ENCODE measurements at regions not wholly inside any gene's neighbourhood (a gene's known extent, or its start where the extent isn't known, plus 50 kb on each side); places are given as distances from the start of the nearest gene placed in this dataset.
"Not testable (repeated sequence)": the region's sequence is repeated elsewhere in the genome, so short reads cannot be mapped to it uniquely, and the experiment has no call there.

GRCh38 chr3:176827244-176827643 lies 370.0 kb downstream of the TBL1XR1 start:
- DNase-seq (ENCODE audit: missing footprints); ATAC-seq; intact Hi-C loops (cut with DNase I): not testable (repeated sequence)

DNA sequence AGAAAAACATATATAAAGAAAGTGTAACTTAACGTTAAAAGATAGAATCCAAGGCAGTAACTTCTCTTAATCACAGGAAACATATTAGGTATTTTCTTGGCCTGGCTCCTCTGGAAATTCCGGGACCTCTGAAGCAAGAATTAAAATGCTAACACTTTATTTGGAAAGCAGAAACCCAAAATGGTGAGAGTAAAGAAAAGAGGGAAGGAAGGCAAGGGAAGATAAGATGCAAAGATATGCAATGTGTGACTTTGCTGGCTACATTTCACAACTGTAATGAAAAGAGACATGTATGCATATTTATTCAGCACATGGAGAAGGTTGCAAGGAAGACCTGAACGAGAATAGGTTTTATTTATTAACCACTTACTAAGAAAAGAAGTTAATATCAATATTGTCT lies 372.5 kb downstream of the TBL1XR1 start:
- intact Hi-C loops (cut with DNase I) = no loop called here
- DNase-seq (ENCODE audit: missing footprints) (no peak), ATAC-seq (no peak)

GRCh38 chr3:176820764-176821163 lies 376.5 kb downstream of the TBL1XR1 start:
- DNase-seq (ENCODE audit: missing footprints) (no peak), ATAC-seq (no peak)
- intact Hi-C loops (cut with DNase I) = no loop called here

- ATAC-seq = no peak
- DNase-seq (ENCODE audit: missing footprints) = no peak
- intact Hi-C loops (cut with DNase I) = loop anchor here (10.0 kb wide), 1 partner anchor 302 kb away; no protein-coding TSS in a partner anchor
These were observed 380.3 kb downstream of the TBL1XR1 start for GRCh38 chr3:176816937-176817336.

- DNase-seq (ENCODE audit: missing footprints) (peak; percentile 68), ATAC-seq (peak; percentile 88)
- intact Hi-C loops (cut with DNase I) = loop anchor here (10.0 kb wide), 1 partner anchor 299 kb away; no protein-coding TSS in a partner anchor
These were observed 383.0 kb downstream of the TBL1XR1 start for GRCh38 chr3:176814285-176814684.

GRCh38 chr3:176807938-176808337 lies 389.3 kb downstream of the TBL1XR1 start:
- no peak for DNase-seq (ENCODE audit: missing footprints)
- intact Hi-C loops (cut with DNase I) = no loop called here
- ATAC-seq = no peak

DNA sequence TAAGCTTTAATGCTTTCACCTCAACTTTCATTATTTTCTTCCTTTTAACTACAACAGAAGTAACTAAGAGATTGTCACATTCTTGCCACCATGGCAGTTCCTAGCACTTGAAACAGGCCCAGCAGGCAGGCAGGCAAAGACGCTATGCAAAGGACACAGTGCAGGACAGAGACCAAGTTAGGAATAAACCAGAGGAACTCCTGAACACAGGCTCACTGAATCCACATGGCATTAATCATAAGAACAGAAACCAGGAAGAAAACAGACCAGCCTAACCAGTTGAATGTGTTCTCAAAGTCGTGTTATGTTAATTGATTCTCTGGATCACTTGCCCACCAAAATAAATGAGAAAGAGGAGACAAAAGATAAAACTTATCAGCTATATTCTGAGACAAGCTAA lies 397.6 kb downstream of the TBL1XR1 start:
- ATAC-seq = no peak
- intact Hi-C loops (cut with DNase I) = no loop called here
- DNase-seq (ENCODE audit: missing footprints) = no peak

DNA sequence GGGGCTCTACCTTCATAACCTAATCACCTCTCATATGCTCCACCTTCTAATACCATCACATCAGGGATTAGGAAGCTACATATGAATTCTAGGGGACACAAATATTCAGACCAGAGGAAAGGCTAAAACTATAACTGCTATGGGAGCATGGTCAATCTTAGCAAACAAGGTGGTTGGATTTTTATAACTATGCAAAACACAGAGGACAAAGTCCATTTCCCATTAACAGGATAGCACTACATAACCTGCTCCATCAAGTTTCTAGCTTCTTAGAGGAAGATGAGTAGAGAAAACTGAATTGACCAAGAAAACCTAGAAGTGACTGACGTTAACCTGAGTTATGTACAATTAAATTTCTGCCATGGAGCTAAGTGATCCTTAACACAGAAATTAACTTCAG lies 398.6 kb downstream of the TBL1XR1 start:
- no peak for DNase-seq (ENCODE audit: missing footprints)
- intact Hi-C loops (cut with DNase I) = no loop called here
- no peak for ATAC-seq

- intact Hi-C loops (cut with DNase I) = no loop called here
- no peak for DNase-seq (ENCODE audit: missing footprints)
These were observed 400.9 kb downstream of the TBL1XR1 start for GRCh38 chr3:176796371-176796770.

GRCh38 chr3:176795891-176796290 lies 401.4 kb downstream of the TBL1XR1 start:
- no peak for ATAC-seq
- intact Hi-C loops (cut with DNase I) = no loop called here

More at GRCh38 chr3:176796371-176796770, 400.9 kb downstream of the TBL1XR1 start:
- ATAC-seq = no peak

GRCh38 chr3:176794406-176794805 lies 402.9 kb downstream of the TBL1XR1 start:
- no peak for DNase-seq (ENCODE audit: missing footprints)

More at GRCh38 chr3:176795891-176796290, 401.4 kb downstream of the TBL1XR1 start:
- DNase-seq (ENCODE audit: missing footprints) = no peak

GRCh38 chr3:176789947-176790346 lies 407.3 kb downstream of the TBL1XR1 start:
- ATAC-seq = no peak
- no peak for DNase-seq (ENCODE audit: missing footprints)
- intact Hi-C loops (cut with DNase I) = no loop called here

More at GRCh38 chr3:176794406-176794805, 402.9 kb downstream of the TBL1XR1 start:
- ATAC-seq = no peak
- intact Hi-C loops (cut with DNase I) = no loop called here

GRCh38 chr3:176789281-176789705 lies 408.0 kb downstream of the TBL1XR1 start:
- ATAC-seq (no peak), DNase-seq (ENCODE audit: missing footprints) (no peak)
- intact Hi-C loops (cut with DNase I) = no loop called here

GRCh38 chr3:176787506-176787905 lies 409.8 kb downstream of the TBL1XR1 start:
- ATAC-seq (no peak), DNase-seq (ENCODE audit: missing footprints) (no peak)
- intact Hi-C loops (cut with DNase I) = no loop called here

GRCh38 chr3:176785171-176785570 lies 412.1 kb downstream of the TBL1XR1 start:
- intact Hi-C loops (cut with DNase I) = no loop called here
- DNase-seq (ENCODE audit: missing footprints) (no peak), ATAC-seq (no peak)

- no peak for DNase-seq (ENCODE audit: missing footprints)
- no peak for ATAC-seq
- intact Hi-C loops (cut with DNase I) = no loop called here
These were observed 416.5 kb downstream of the TBL1XR1 start for GRCh38 chr3:176780766-176781165.

- no peak for DNase-seq (ENCODE audit: missing footprints)
- no peak for ATAC-seq
- intact Hi-C loops (cut with DNase I) = no loop called here
These were observed 420.6 kb downstream of the TBL1XR1 start for GRCh38 chr3:176776622-176777175.

DNA sequence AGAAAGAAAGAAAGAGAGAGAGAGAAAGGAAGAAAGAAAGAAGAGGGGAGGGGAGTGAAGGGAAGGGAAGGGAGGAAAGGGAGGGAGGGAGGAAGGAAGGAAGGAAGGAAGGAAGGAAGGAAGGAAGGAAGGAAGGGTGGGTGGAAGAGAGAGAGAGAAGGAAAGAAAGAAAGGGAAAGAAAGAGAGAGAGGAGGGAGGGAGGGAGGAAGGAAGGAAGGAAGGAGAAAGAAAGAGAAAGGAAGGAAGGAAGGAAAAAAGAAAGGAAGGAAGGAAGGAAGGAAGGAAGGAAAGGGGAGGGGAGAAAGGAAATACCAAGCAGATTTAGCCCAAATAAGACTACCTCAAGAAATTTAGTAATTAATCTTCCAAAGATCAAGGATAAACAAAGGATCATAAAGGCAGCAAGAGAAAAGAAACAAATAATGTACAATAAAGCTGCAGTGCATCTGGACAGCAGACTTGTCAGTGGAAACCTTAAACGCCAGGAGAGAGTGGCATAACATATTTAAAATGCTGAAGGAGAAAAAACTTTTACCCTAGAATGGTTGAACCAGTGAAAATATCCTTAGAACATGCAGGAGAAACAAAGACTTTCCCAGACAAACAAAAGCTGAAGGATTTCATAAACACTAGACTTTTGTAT lies 427.6 kb downstream of the TBL1XR1 start:
- no peak for ATAC-seq
- intact Hi-C loops (cut with DNase I) = no loop called here
- DNase-seq (ENCODE audit: missing footprints) = no peak

GRCh38 chr3:176767385-176767784 lies 429.9 kb downstream of the TBL1XR1 start:
- ATAC-seq (no peak), DNase-seq (ENCODE audit: missing footprints) (no peak)
- intact Hi-C loops (cut with DNase I) = no loop called here

GRCh38 chr3:176766862-176767261 lies 430.4 kb downstream of the TBL1XR1 start:
- ATAC-seq (no peak), DNase-seq (ENCODE audit: missing footprints) (no peak)
- intact Hi-C loops (cut with DNase I) = no loop called here
